Sigmoid colon (tissue), 6 donors: ENCODE measurements at regions not wholly inside any gene's neighbourhood (a gene's known extent, or its start where the extent isn't known, plus 50 kb on each side); places are given as distances from the start of the nearest gene placed in this dataset.
"Not testable (repeated sequence)": the region's sequence is repeated elsewhere in the genome, so short reads cannot be mapped to it uniquely, and the experiment has no call there.

ENCODE experiments used
- DNase-seq: peaks from one replicate; pipeline ENCODE4 v3.0.0-alpha.2; 2019
- H3K27ac ChIP-seq, 4 donors: fragments of 200-600 bp; sonication (generic); one replicate each; pipeline ENCODE4 v1.5.1; 2016 to 2019; ENCODE audit warnings: mild to moderate bottlenecking in 1 of 4
- H3K27me3 ChIP-seq, 3 donors: fragments of 200-600 bp; sonication (generic); one replicate each; pipeline ENCODE4 v1.5.1; 2019; ENCODE audit warnings: mild to moderate bottlenecking in 1 of 3
- H3K36me3 ChIP-seq, 4 donors: fragments of 200-600 bp; sonication (generic); one replicate each; pipeline ENCODE4 v1.5.1; 2016 to 2019
- H3K4me1 ChIP-seq, 4 donors: fragments of 200-600 bp; sonication (generic); one replicate each; pipeline ENCODE4 v1.5.1; 2017 to 2019
- H3K4me3 ChIP-seq, 4 donors: fragments of 200-600 bp; sonication (generic); one replicate each; pipeline ENCODE4 v1.5.1; 2017 to 2019; ENCODE audit warnings: mild to moderate bottlenecking in 2 of 4, moderate library complexity in 1 of 4
- H3K9me3 ChIP-seq, 4 donors: fragments of 200-600 bp in 3 of 4; sonication (generic) in 3 of 4; one replicate each; pipeline versions ENCODE4 v1.5.1 to v1.6.1; 2013 to 2019
- CTCF ChIP-seq, 4 experiments: fragments of 450-650 bp in 3 of 4; fragments of 200-600 bp in 1 of 4; IDR thresholded peaks; one replicate each; pipeline ENCODE4 v1.5.1; 2016 to 2019; ENCODE audit warnings: antibody characterized with exemption in 4 of 4, mild to moderate bottlenecking in 3 of 4, moderate library complexity in 2 of 4
- EP300 ChIP-seq, 4 donors: sonication (generic); formaldehyde crosslinking; IDR thresholded peaks; one replicate each; pipeline ENCODE4 v1.6.1; 2017; ENCODE audit warnings: antibody characterized with exemption in 4 of 4
- POLR2A ChIP-seq, 2 donors: fragments of 450-650 bp; IDR thresholded peaks; one replicate each; pipeline ENCODE4 v1.6.1; 2016; ENCODE audit warnings: antibody characterized with exemption in 2 of 2, mild to moderate bottlenecking in 2 of 2, moderate library complexity in 2 of 2
- POLR2AphosphoS5 ChIP-seq, 4 donors: sonication (generic); formaldehyde crosslinking; IDR thresholded peaks; one replicate each; pipeline ENCODE4 v1.6.1; 2017; ENCODE audit warnings: antibody characterized with exemption in 4 of 4
- WGBS, 2 donors: extraction: QIAGEN DNeasy Blood & Tissue Kit; methylation state at CpG; one replicate each; pipeline ENCODE4 v1.1.7; 2013; 5-methylcytosine and 5-hydroxymethylcytosine counted together
- intact Hi-C: fragments of 100-400 bp; cut with DNase I; formaldehyde crosslinking; loops from one replicate; pipeline ENCODE4 v1.15.1; 2023
- donor health status: healthy with polysubstance abuse.
- donor health status: healthy.

- intact Hi-C loops = no loop called here
- WGBS, 2 donors = 20 to 59% methylated on average over 1 of the region's 1 CpG
- no peaks in the 10 kb centered on the region for H3K27me3 ChIP-seq
Observed at GRCh38 chr2:207370646-207371045, 159.1 kb upstream of the CREB1 start.

DNA sequence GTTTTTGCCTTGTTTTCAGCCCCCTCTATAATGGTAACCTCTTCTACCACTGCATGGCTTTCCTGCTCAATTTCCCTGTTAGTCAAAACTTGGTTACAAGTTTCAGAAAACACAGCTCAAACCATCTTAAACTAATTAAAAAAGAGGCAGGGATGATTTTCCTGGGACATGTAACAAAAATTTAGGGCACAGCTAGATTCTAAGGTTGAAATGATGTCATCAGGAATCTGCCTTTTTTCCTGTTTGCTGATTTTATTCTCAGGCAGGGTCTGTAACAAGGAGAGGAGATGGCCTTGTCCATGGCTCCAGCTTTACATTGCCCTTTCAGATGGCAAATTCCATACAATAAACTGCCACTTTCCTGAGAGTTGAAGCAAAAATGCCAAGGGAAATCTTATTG, 157.9 kb upstream of the CREB1 start:
- no peak overlapping the region for H3K4me3 ChIP-seq
- no peak for DNase-seq
- H3K27me3 ChIP-seq = no peaks in the 10 kb centered on the region
- no peaks in the 10 kb centered on the region for H3K4me1 ChIP-seq
- intact Hi-C loops = no loop called here
- no peaks in the 10 kb centered on the region for H3K36me3 ChIP-seq
- H3K9me3 ChIP-seq = no peaks in the 10 kb centered on the region
- TF ChIP-seq CTCF (IDR thresholded peaks at IDR 0.05) (no peak), POLR2A (IDR thresholded peaks at IDR 0.05) (no peak), EP300 (IDR thresholded peaks at IDR 0.05) (no peak), POLR2AphosphoS5 (IDR thresholded peaks at IDR 0.05) (no peak)
- H3K27ac ChIP-seq = no peak overlapping the region

More at GRCh38 chr2:207370646-207371045, 159.1 kb upstream of the CREB1 start:
- H3K4me1 ChIP-seq = no peaks in the 10 kb centered on the region
- DNase-seq = no peak
- H3K4me3 ChIP-seq = no peak overlapping the region
- no peaks in the 10 kb centered on the region for H3K36me3 ChIP-seq
- no peak for TF ChIP-seq POLR2A (IDR thresholded peaks at IDR 0.05)
- TF ChIP-seq POLR2AphosphoS5 (IDR thresholded peaks at IDR 0.05) = no peak
- no peak for TF ChIP-seq CTCF (IDR thresholded peaks at IDR 0.05)
- no peak for TF ChIP-seq EP300 (IDR thresholded peaks at IDR 0.05)
- H3K9me3 ChIP-seq = no peaks in the 10 kb centered on the region
- no peak overlapping the region for H3K27ac ChIP-seq

- DNase-seq = no peak
- 89 to 90% methylated on average over 1 of the region's 1 CpG for WGBS, 2 donors
- intact Hi-C loops = no loop called here
- Histone ChIP-seq H3K4me1 (no peaks in the 10 kb centered on the region), H3K27ac (no peak overlapping the region), H3K27me3 (no peaks in the 10 kb centered on the region), H3K4me3 (no peak overlapping the region), H3K9me3 (no peaks in the 10 kb centered on the region), H3K36me3 (no peaks in the 10 kb centered on the region)
- TF ChIP-seq POLR2A (IDR thresholded peaks at IDR 0.05) (no peak), CTCF (IDR thresholded peaks at IDR 0.05) (no peak), EP300 (IDR thresholded peaks at IDR 0.05) (no peak), POLR2AphosphoS5 (IDR thresholded peaks at IDR 0.05) (no peak)
Observed at GRCh38 chr2:207372483-207372882, 157.3 kb upstream of the CREB1 start.

DNA sequence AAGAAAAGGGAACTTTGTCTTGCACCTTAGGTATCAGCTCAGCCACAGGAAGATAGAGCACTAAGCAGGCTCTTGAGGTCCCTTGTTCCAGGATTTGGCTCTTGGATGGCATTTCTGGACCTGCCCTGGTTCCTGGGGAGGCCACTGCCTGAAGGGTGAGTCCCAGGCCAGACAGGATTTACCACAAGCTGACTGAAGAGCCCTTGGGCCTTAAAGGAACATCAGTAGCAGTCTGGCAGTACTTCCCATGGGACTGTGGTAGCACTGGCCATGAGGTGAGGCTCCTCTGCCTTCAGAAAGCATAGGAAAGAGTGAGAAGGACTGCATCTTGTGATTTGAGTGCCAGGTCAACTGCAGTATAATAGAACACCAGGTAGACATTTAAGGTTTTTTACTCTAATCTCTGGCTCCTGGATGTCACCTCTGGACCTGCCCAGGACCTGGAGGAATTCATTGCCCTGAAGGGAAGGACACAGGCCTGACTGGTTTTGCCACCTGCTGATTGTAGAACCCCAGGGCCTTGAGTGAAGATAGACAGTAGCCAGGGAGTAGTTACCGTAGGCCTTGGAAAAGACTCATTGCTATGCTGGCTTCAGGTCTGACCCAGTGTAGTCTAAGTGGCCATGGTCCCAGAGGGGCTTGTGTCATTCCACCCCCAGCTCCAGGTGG, 154.4 kb upstream of the CREB1 start:
- Histone ChIP-seq H3K4me1 (no peaks in the 10 kb centered on the region), H3K27ac (no peak overlapping the region), H3K36me3 (no peaks in the 10 kb centered on the region), H3K4me3 (no peak overlapping the region), H3K9me3 (peaks cover 0 to 3% (median 0%) of the 10 kb centered on the region in 4 donors), H3K27me3 (no peaks in the 10 kb centered on the region)
- 87 to 92% methylated on average over 1 of the region's 1 CpG for WGBS, 2 donors
- DNase-seq = no peak
- TF ChIP-seq CTCF (IDR thresholded peaks at IDR 0.05) (no peak), POLR2AphosphoS5 (IDR thresholded peaks at IDR 0.05) (no peak), EP300 (IDR thresholded peaks at IDR 0.05) (no peak), POLR2A (IDR thresholded peaks at IDR 0.05) (no peak)
- intact Hi-C loops = no loop called here

DNA sequence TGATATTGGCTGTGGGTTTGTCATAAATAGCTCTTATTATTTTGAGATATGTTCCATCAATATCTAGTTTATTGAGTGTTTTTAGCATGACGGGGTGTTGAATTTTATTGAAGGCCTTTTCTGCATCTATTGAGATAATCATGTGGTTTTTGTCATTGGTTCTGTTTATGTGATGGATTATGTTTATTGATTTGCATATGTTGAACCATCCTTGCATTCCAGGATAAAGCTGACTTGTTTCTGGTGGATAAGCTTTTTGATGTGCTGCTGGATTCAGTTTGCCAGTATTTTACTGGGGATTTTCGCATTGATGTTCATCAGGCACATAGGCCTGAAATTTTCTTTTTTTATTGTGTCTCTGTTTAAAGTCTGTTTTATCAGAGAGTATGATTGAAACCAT, 151.1 kb upstream of the CREB1 start:
- H3K27me3 ChIP-seq, H3K27ac ChIP-seq, H3K4me1 ChIP-seq, DNase-seq, H3K9me3 ChIP-seq, H3K36me3 ChIP-seq, H3K4me3 ChIP-seq, intact Hi-C loops: not testable (repeated sequence)
- WGBS, 2 donors = 93 to 96% methylated on average over 2 of the region's 2 CpGs
